SIG-M5 treated with dmso at 0.1 percent for 504 hours (cell line): ENCODE measurements at regions not wholly inside any gene's neighbourhood (a gene's known extent, or its start where the extent isn't known, plus 50 kb on each side); places are given as distances from the start of the nearest gene placed in this dataset.

Experiments
- DNase-seq: peaks from one replicate; lab custom pipeline; 2025; ENCODE audit not compliant: unreplicated experiment; lab: John Stamatoyannopoulos, UW

DNA sequence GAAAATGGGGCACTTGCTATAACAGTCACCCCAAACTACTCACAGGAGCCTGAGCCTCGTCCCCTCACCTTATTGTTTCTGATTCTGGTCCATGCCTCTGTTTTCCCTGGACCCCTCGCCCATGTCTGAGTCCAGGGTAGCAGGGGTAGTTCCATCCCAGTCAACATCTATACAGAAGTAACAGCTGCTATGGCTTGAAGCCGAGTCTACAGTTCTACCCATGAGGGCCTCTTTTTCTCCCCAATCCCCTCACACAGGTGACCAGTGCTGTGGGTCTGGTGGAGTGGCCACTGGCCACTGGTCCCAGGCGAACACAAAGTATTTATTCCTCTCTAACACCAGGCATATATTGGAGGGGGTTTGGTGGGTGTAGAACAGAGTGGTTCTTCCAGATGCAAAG, 116.4 kb downstream of the ZNF280B start:
- no peak for DNase-seq

- no peak for DNase-seq
Observed at GRCh38 chr22:22394591-22394990, 114.0 kb downstream of the ZNF280B start.

DNA sequence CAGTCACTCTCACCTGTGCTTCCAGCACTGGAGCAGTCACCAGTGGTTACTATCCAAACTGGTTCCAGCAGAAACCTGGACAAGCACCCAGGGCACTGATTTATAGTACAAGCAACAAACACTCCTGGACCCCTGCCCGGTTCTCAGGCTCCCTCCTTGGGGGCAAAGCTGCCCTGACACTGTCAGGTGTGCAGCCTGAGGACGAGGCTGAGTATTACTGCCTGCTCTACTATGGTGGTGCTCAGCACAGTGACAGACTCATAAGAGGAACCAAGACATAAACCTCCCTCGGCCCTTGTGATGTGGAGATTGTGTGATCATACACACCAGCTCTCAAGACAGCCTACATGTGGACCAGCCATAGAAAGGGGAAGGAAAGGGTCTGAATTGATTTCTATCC, 113.3 kb downstream of the ZNF280B start:
- DNase-seq, result no peak

DNA sequence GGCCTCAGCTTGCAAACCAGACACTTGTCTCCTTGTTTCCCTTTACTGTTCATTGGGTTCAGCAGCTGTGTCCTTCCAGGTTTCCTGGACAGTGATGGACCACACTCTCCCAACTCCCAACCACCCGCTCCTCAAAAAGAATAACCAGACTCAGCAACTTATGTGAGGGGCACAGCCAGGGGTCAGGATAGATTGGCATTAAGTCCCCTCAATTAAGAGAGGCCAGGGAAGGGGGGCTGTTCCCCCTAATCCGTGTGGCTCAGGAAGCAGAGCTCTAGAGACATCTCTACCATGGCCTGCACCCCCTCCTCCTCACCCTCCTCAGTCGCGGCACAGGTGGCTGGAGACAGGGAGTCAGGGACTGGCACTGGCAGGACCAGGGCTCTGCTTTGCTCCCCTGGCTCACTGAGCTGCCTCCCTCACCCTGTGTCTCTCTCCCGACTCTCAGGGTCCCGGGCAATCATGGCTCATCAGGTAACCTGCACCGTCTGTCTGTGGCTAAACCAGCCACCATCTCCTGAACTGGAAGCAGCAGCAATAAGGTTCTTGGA, 111.7 kb downstream of the ZNF280B start:
- DNase-seq, result no peak

- DNase-seq, result peak; percentile 21
Observed at GRCh38 chr22:22397292-22397870, 111.2 kb downstream of the ZNF280B start.

- DNase-seq, result no peak
Observed at GRCh38 chr22:22397875-22398524, 110.5 kb downstream of the ZNF280B start.

GRCh38 chr22:22398530-22399327, 109.8 kb downstream of the ZNF280B start:
- DNase-seq, result no peak

DNA sequence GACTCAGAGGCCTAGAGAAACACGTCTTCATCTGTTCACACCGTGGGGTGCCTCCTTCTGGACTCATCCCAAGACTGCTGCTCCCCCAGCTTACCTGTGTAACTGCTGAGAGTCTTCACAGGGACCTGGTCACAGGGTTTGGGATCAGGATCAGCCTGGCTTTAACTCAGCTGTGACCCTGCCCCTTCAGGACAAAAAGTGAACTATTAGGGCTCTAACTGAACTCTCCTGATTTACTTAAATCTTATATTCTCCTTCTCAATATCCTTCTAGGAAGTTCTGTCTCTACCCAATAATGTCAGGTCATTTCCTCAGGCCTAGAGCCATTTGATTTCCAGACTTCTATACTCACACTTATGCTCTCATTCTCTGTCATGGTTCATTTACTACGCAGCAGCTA, 108.4 kb downstream of the ZNF280B start:
- DNase-seq, result no peak

DNA sequence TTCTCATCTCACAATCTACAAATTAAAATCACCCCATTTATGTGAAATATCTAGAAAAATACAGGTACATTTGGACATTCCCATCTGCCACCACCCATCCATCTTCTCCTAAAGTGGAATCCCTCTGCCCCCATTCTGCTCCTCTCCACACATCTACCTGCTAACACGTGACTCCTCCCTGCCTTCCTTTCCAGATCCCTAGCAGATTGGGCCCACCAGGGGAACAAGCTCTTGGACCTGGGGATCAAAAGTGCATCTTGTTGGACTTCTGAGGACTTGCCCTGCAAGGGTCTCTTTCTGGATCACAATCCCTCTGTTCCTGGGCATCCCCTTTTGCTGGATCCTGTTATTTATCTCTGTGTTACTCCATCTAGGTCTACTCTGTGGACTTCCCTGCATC, 107.6 kb downstream of the ZNF280B start:
- no peak for DNase-seq

DNA sequence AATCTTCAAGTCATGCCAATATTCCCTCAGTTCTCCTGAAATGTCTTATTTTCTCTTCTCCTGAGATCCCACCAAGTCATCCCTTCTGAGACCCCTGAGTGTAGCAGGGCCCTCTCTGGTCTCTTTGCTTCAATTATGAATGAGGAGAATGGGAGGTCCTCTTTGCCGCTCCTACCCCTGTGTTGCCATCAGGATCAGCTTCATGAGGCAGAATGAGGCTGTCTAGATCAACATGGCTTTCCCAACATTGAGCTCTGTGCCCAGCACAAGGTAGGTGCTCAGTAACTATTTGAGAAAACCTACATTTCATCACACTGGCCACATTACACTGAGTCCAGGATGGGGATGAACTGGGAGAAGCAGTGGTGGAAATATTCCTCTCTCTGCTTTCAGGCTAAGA, 107.2 kb downstream of the ZNF280B start:
- no peak for DNase-seq

DNA sequence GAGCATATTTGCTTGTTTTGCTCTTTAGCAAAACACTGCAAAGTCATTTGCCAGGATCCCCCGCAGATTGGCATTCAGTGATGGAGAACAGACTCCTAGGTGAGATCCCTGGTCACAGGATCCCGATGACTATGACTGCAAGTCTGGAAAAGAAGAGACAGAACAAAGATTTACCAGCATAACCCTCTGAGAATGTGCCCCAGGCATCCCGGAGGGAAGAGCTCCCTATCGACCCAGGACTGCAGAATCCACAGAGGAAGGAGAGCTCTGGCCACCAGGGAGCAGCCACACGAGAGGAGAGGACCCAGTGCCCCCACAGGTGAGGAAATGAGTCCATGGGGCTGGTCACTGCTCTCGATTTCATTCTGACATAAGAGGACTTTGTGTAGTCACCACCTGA, 105.2 kb downstream of the ZNF280B start:
- DNase-seq, result no peak

GRCh38 chr22:22403771-22404170, 104.8 kb downstream of the ZNF280B start:
- DNase-seq, result no peak

DNA sequence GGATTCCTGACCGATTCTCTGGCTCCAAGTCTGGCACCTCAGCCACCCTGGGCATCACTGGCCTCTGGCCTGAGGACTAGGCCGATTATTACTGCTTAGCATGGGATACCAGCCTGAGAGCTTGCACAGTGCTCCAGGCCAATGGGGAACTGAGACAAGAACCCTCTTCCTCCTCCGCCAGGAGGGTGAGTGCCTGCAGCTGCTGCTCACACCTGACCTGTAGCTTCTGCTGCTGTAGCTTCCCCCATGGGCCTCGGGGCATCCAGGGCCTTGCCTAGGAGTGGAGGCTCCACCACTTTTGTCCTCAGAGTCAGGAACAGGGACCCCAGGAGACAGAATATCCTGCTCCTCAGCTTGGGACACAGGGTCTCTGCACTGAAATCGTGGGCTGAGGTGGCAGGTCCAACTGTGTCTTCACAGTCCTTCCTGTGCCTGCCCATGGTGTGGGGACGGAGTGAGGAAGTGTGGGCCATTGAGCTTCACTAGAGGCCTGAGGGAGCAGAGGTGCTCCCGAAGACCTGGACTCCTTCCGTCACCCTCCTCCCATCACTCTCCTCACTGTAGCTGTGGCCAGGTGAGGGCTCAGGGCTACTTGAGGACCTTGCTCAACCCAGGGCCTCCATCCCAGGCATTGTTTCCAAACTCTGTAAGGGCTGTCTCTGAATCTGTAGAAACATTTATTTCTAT, 103.8 kb downstream of the ZNF280B start:
- no peak for DNase-seq

DNA sequence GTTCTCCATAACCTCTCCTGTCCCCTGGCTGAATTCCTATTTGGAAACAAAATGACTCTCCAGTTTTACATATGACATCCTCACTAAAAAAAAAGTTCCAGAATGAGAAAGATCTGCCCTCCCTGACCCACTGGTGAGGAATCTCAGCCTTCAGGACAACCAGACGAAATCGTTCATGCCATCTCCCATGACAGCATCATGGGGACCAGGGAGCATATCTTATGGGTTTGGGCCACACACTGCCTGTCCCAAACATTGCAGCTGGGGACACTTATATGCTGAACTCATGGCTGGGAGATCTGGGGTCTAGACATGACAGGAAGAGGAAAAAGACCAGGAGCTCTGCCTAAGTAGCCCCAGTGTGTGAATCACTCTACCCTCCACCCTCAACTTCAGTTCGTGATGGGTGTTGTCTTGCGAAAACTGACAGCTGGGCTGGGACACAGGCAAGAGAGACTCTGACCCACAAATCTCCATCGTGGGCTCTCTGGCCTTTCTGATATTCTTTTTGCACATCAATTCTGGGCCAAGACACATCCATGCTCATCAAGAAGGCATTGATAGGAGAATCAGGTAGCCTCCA, 102.0 kb downstream of the ZNF280B start:
- DNase-seq, result no peak

DNA sequence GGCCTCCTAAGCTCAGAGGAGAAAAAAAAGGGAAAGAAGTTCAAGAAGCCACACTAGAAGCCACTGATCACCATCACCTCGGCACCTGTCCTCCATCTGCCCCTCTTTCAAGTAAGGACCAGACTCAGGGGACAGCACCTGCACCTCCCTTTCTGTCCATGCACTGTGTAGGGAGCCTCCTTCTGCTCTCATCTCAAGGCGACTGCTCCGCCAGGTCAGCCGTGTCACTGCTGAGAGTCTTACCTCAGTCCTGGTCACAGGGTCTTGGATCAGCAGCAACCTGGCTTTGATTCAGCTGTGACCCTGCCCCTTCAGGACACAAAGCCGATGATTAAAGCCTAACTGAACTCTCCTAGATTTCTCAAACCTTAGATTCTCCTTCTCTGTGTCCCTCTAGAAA, 101.5 kb downstream of the ZNF280B start:
- DNase-seq, result no peak

- DNase-seq, result no peak
Observed at GRCh38 chr22:22408269-22408668, 100.3 kb downstream of the ZNF280B start.

DNA sequence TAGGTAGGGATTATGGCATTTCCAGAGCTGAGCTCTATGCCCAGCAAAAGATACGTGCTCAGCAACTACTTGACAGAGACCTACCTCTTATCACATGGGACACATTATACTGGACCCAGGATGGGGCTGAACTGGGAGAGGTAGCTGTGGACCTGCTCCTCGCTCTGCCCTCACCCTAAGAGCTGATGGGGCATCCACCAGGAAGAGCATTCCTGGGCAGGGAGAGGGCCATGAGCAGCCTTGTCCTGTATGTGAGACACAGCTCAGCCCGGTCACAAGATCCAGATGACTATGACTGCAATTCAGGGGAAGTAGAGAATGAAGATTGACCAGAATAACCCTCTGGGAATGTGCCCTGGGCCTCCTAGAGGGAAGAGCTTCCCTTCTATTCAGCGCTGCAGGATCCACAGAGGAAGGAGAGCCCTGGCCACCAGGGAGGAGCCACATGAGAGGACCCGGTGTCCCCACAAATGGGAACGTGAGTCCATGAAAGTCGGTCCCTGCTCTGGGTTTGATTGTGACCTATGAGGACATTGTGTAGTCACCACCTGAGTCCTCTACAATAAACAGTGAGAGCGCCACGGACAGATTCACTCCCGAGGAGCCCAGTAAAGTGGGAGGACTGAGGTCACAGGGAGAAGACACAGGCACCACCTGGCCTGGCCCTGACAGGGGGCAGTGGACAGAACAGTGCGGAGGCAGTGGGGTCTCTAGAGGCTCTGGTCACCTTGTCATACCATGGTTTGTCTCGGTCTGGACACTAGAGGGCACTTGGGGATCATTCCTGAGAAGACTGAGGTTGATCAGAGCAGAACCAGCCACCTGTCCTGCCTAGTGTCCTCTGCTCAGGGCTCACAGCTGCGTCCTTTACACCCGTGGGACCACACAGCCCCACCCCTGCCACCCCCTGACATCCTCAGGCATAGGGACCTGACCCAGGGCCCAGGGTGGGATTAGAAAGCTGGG, 99.5 kb downstream of the ZNF280B start:
- DNase-seq, result no peak

- DNase-seq, result peak; percentile 63
Observed at GRCh38 chr22:22410121-22410520, 98.4 kb downstream of the ZNF280B start.

GRCh38 chr22:22410677-22411076, 97.9 kb downstream of the ZNF280B start:
- DNase-seq, result no peak

GRCh38 chr22:22414266-22414665, 94.3 kb downstream of the ZNF280B start:
- DNase-seq, result no peak
